Astrocyte (in vitro differentiated cells and primary cell): ENCODE measurements at regions not wholly inside any gene's neighbourhood (a gene's known extent, or its start where the extent isn't known, plus 50 kb on each side); places are given as distances from the start of the nearest gene placed in this dataset.

Experiments used
- EZH2 ChIP-seq: IDR thresholded peaks from 2 replicates; pipeline ENCODE4 v1.6.1; 2012; ENCODE audit warnings: mild to moderate bottlenecking, low read length, inconsistent platforms; ENCODE audit not compliant: insufficient read depth
- TF ChIP-seq, protein P1 (sequence below): IDR thresholded peaks from 2 replicates; pipeline ENCODE4 v1.5.1; 2011; ENCODE audit warnings: low read depth, mild to moderate bottlenecking, inconsistent platforms, low read length, moderate library complexity; ENCODE audit not compliant: insufficient read depth

DNA sequence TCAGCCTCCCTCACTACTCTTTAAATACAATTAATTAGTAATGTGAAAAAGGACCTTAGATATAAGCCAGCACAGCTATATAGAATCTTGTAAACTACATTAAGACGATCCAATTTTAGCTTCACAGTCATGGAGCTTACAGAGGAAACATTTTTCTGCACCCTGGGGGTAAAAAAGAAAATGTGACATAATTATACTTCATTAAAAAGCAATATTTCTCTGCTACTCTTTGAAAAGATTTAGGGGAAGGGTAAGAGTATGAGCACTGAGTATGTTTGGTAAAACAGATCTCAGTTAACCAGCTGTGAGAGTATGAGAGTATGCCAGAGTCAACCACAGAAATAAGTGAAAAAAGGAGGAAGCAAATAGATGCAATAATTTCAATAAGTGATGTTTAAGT, 1415.9 kb downstream of the PLA2G4A start:
- TF ChIP-seq EZH2 = no peak
- TF ChIP-seq, protein P1, sequence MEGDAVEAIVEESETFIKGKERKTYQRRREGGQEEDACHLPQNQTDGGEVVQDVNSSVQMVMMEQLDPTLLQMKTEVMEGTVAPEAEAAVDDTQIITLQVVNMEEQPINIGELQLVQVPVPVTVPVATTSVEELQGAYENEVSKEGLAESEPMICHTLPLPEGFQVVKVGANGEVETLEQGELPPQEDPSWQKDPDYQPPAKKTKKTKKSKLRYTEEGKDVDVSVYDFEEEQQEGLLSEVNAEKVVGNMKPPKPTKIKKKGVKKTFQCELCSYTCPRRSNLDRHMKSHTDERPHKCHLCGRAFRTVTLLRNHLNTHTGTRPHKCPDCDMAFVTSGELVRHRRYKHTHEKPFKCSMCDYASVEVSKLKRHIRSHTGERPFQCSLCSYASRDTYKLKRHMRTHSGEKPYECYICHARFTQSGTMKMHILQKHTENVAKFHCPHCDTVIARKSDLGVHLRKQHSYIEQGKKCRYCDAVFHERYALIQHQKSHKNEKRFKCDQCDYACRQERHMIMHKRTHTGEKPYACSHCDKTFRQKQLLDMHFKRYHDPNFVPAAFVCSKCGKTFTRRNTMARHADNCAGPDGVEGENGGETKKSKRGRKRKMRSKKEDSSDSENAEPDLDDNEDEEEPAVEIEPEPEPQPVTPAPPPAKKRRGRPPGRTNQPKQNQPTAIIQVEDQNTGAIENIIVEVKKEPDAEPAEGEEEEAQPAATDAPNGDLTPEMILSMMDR = no peak
